ENCODE measurements at regions not wholly inside any gene's neighbourhood (a gene's known extent, or its start where the extent isn't known, plus 50 kb on each side); places are given as distances from the start of the nearest gene placed in this dataset.

GRCh38 chr1:60903591-60903990 lies 178.8 kb upstream of the NFIA start:
- DNase-seq: no peak
- 93% methylated on average over 10 of the region's 10 CpGs for WGBS (ENCODE audit: insufficient coverage)
- Mint-ChIP-seq H3K9me3 (no peaks in the 10 kb centered on the region), H3K4me1 (no peaks in the 10 kb centered on the region), H3K27me3 (ENCODE audit: low read depth in 2 of 2) (no peaks in the 10 kb centered on the region), H3K27ac (no peak overlapping the region), H3K36me3 (no peaks in the 10 kb centered on the region), H3K4me3 (no peak overlapping the region)
- intact Hi-C loops (cut with micrococcal nuclease): no loop called here
- Histone ChIP-seq H3K36me3 (ENCODE audit: control insufficient read depth, insufficient read depth, low read length) (no peaks in the 10 kb centered on the region), H3K27ac (ENCODE audit: low read length) (no peak overlapping the region), H3K9me3 (ENCODE audit: control insufficient read depth, insufficient read depth, low read length) (no peaks in the 10 kb centered on the region), H3K27me3 (ENCODE audit: control insufficient read depth, insufficient read depth, low read length) (no peaks in the 10 kb centered on the region), H3K4me1 (ENCODE audit: control insufficient read depth, insufficient read depth, low read length) (no peaks in the 10 kb centered on the region), H3K4me3 (ENCODE audit: low read length) (no peak overlapping the region)
- ATAC-seq: no peak
- TF ChIP-seq CTCF (IDR thresholded peaks at IDR 0.05): no peak

DNA sequence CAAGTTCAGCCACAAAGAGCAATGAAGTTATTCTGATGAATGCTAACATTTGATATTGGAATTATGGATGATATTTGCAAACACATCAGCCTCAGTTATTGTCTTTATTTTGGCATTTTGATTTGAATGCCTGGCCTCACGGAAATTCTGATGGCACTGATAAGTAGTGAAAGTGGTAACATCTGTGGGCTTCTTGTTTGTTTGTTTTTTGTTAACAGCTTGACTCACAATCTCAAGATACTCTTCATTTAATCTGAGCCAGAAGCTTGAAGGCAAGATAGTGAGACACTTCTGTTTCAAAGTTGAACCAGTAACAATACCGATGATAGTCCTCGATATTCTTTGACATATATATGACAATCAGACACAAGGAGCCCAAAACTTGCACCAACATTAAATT lies 182.9 kb upstream of the NFIA start:
- Histone ChIP-seq H3K27ac (ENCODE audit: low read length) (no peak overlapping the region), H3K4me1 (ENCODE audit: control insufficient read depth, insufficient read depth, low read length) (no peaks in the 10 kb centered on the region), H3K9me3 (ENCODE audit: control insufficient read depth, insufficient read depth, low read length) (no peaks in the 10 kb centered on the region), H3K27me3 (ENCODE audit: control insufficient read depth, insufficient read depth, low read length) (no peaks in the 10 kb centered on the region), H3K36me3 (ENCODE audit: control insufficient read depth, insufficient read depth, low read length) (no peaks in the 10 kb centered on the region), H3K4me3 (ENCODE audit: low read length) (no peak overlapping the region)
- H3K27me3 Mint-ChIP-seq (ENCODE audit: low read depth in 2 of 2): peaks cover 0 to 7% of the 10 kb centered on the region in 2 donors
- ATAC-seq: no peak
- TF ChIP-seq CTCF (IDR thresholded peaks at IDR 0.05): no peak
- 93% methylated on average over 3 of the region's 3 CpGs for WGBS (ENCODE audit: insufficient coverage)
- DNase-seq: no peak
- no peak overlapping the region for H3K27ac Mint-ChIP-seq
- H3K4me3 Mint-ChIP-seq: no peak overlapping the region
- intact Hi-C loops (cut with micrococcal nuclease): no loop called here
- no peaks in the 10 kb centered on the region for H3K4me1 Mint-ChIP-seq
- H3K36me3 Mint-ChIP-seq: no peaks in the 10 kb centered on the region
- no peaks in the 10 kb centered on the region for H3K9me3 Mint-ChIP-seq

DNA sequence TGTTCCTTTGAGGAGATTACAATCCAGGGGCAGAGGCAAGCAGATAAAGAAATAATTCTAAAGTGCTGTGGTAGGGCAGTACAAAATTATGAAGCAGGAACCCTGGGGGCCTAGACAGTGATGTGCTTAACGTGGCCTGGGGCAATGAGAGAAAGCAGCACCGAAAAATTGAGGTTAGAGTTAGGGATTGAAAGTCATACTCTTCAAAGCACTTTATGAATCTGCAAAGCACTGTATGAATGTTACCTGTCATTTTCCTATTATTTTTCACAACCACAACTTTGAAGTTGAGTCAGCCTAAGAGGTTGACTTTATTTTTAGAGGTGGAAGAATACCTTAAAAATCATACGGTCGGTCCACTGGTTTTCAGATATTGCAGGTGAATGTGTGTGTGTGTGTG lies 183.4 kb upstream of the NFIA start:
- no peaks in the 10 kb centered on the region for H3K4me1 ChIP-seq (ENCODE audit: control insufficient read depth, insufficient read depth, low read length)
- Mint-ChIP-seq H3K27me3 (ENCODE audit: low read depth in 2 of 2) (peaks cover 0 to 7% of the 10 kb centered on the region in 2 donors), H3K36me3 (no peaks in the 10 kb centered on the region), H3K4me1 (no peaks in the 10 kb centered on the region), H3K9me3 (no peaks in the 10 kb centered on the region), H3K4me3 (no peak overlapping the region), H3K27ac (no peak overlapping the region)
- H3K9me3 ChIP-seq (ENCODE audit: control insufficient read depth, insufficient read depth, low read length): no peaks in the 10 kb centered on the region
- no peaks in the 10 kb centered on the region for H3K27me3 ChIP-seq (ENCODE audit: control insufficient read depth, insufficient read depth, low read length)
- ATAC-seq (no peak), DNase-seq (no peak)
- intact Hi-C loops (cut with micrococcal nuclease): no loop called here
- no peak for TF ChIP-seq CTCF (IDR thresholded peaks at IDR 0.05)
- H3K4me3 ChIP-seq (ENCODE audit: low read length): no peak overlapping the region
- H3K36me3 ChIP-seq (ENCODE audit: control insufficient read depth, insufficient read depth, low read length): no peaks in the 10 kb centered on the region
- no peak overlapping the region for H3K27ac ChIP-seq (ENCODE audit: low read length)
- WGBS (ENCODE audit: insufficient coverage): 40% methylated on average over 2 of the region's 4 CpGs

- no peak for ATAC-seq
- Histone ChIP-seq H3K4me1 (ENCODE audit: control insufficient read depth, insufficient read depth, low read length) (no peaks in the 10 kb centered on the region), H3K27ac (ENCODE audit: low read length) (no peak overlapping the region), H3K27me3 (ENCODE audit: control insufficient read depth, insufficient read depth, low read length) (no peaks in the 10 kb centered on the region), H3K36me3 (ENCODE audit: control insufficient read depth, insufficient read depth, low read length) (no peaks in the 10 kb centered on the region), H3K4me3 (ENCODE audit: low read length) (no peak overlapping the region), H3K9me3 (ENCODE audit: control insufficient read depth, insufficient read depth, low read length) (no peaks in the 10 kb centered on the region)
- Mint-ChIP-seq H3K4me1 (no peaks in the 10 kb centered on the region), H3K27me3 (ENCODE audit: low read depth in 2 of 2) (peaks cover 0 to 7% of the 10 kb centered on the region in 2 donors), H3K9me3 (no peaks in the 10 kb centered on the region), H3K36me3 (no peaks in the 10 kb centered on the region), H3K27ac (no peak overlapping the region), H3K4me3 (no peak overlapping the region)
- no peak for TF ChIP-seq CTCF (IDR thresholded peaks at IDR 0.05)
- intact Hi-C loops (cut with micrococcal nuclease): no loop called here
- WGBS (ENCODE audit: insufficient coverage): 85% methylated on average over 4 of the region's 4 CpGs
- no peak for DNase-seq
Observed at GRCh38 chr1:60898413-60898812, 183.9 kb upstream of the NFIA start.
